Natural killer cell (primary cell): ENCODE measurements at regions not wholly inside any gene's neighbourhood (a gene's known extent, or its start where the extent isn't known, plus 50 kb on each side); places are given as distances from the start of the nearest gene placed in this dataset.

ENCODE experiments used
- ATAC-seq, 3 donors: fragments of 150-1000 bp in 2 of 3; fragments of 200-7000 bp in 1 of 3; cut with Tn5 transposase; 1 replicate in 1 of 3; 2 replicates in 2 of 3; pipeline ENCODE4 v1.10.0; 2021; ENCODE audit warnings: mild to moderate bottlenecking in 2 of 3, moderate library complexity in 2 of 3
- DNase-seq, 2 donors: peaks; one replicate each; pipeline versions ENCODE4 v3.0.0 to v3.0.0-alpha.2; 2013 to 2021; ENCODE audit warnings: mixed read lengths in 1 of 2
- H3K27ac ChIP-seq: one replicate; pipeline ENCODE4 v1.5.1; 2013; ENCODE audit warnings: mild to moderate bottlenecking, low read length
- H3K27me3 ChIP-seq: one replicate; pipeline ENCODE4 v1.6.1; 2013; ENCODE audit warnings: low read length; ENCODE audit not compliant: control insufficient read depth, insufficient read depth
- H3K36me3 ChIP-seq: one replicate; pipeline ENCODE4 v1.6.1; 2013; ENCODE audit warnings: low read length; ENCODE audit not compliant: control insufficient read depth, insufficient read depth
- H3K4me1 ChIP-seq: one replicate; pipeline ENCODE4 v1.6.1; 2013; ENCODE audit warnings: low read length; ENCODE audit not compliant: control insufficient read depth, insufficient read depth
- H3K4me3 ChIP-seq: one replicate; pipeline ENCODE4 v1.5.1; 2013; ENCODE audit warnings: low read length
- H3K9me3 ChIP-seq: one replicate; pipeline ENCODE4 v1.6.1; 2013; ENCODE audit warnings: low read length; ENCODE audit not compliant: control insufficient read depth, insufficient read depth
- H3K27ac Mint-ChIP-seq, 2 donors: one replicate each; pipeline ENCODE4 v1.8.0; 2022; ENCODE audit warnings: mild to moderate bottlenecking in 2 of 2, mixed read lengths in 2 of 2, moderate library complexity in 1 of 2
- H3K27me3 Mint-ChIP-seq, 2 donors: one replicate each; pipeline ENCODE4 v1.8.0; 2022; ENCODE audit warnings: low read depth in 2 of 2, mixed read lengths in 2 of 2
- H3K36me3 Mint-ChIP-seq: one replicate; pipeline ENCODE4 v1.8.0; 2022; ENCODE audit warnings: mixed read lengths
- H3K4me1 Mint-ChIP-seq, 2 donors: one replicate each; pipeline ENCODE4 v1.8.0; 2022; ENCODE audit warnings: mixed read lengths in 2 of 2
- H3K4me3 Mint-ChIP-seq: one replicate; pipeline ENCODE4 v1.8.0; 2022; ENCODE audit warnings: mild to moderate bottlenecking, moderate library complexity, mixed read lengths
- H3K9me3 Mint-ChIP-seq, 2 donors: one replicate each; pipeline ENCODE4 v1.8.0; 2022; ENCODE audit warnings: mixed read lengths in 2 of 2
- WGBS: methylation state at CpG from one replicate; pipeline ENCODE4 v1.1.7; 2013; ENCODE audit warnings: missing lambda C conversion rate; ENCODE audit not compliant: insufficient coverage; 5-methylcytosine and 5-hydroxymethylcytosine counted together
- intact Hi-C: fragments of 100-400 bp; cut with micrococcal nuclease; formaldehyde crosslinking; loops from one replicate; pipeline ENCODE4 v1.14.2; 2022
- TF ChIP-seq, protein P1 (sequence below): fragments of 200-600 bp; IDR thresholded peaks from one replicate; pipeline ENCODE4 v1.8.0; 2022; ENCODE audit warnings: antibody characterized with exemption

DNA sequence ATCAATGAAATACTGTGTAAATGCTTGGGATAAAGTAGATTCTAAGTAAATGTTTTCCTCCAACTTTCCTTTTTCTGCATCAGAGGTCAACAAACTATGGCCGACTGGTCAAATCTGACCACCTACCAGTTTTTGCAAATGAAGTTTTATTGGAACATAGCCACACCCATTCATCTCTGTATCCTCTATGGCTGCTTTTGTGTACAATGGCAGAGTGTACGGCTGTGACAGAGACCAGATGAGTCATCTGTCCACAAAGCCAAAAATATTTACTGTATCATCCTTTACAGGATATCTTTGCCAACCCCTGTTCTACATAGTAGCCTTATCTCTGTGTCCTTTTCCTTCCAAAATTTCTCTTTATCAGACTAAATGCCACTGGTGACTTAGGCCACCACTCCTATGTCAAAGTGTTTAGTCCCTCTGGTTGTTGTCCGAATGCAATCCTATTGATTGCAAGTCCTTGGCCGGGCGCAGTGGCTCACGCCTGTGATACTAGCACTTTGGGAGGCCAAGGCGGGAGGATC, 218.4 kb upstream of the KLF4 start:
- TF ChIP-seq, protein P1, sequence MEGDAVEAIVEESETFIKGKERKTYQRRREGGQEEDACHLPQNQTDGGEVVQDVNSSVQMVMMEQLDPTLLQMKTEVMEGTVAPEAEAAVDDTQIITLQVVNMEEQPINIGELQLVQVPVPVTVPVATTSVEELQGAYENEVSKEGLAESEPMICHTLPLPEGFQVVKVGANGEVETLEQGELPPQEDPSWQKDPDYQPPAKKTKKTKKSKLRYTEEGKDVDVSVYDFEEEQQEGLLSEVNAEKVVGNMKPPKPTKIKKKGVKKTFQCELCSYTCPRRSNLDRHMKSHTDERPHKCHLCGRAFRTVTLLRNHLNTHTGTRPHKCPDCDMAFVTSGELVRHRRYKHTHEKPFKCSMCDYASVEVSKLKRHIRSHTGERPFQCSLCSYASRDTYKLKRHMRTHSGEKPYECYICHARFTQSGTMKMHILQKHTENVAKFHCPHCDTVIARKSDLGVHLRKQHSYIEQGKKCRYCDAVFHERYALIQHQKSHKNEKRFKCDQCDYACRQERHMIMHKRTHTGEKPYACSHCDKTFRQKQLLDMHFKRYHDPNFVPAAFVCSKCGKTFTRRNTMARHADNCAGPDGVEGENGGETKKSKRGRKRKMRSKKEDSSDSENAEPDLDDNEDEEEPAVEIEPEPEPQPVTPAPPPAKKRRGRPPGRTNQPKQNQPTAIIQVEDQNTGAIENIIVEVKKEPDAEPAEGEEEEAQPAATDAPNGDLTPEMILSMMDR: no peak
- ATAC-seq: no peak
- Histone ChIP-seq H3K4me1 (no peaks in the 10 kb centered on the region), H3K4me3 (no peak overlapping the region), H3K9me3 (no peaks in the 10 kb centered on the region), H3K27me3 (no peaks in the 10 kb centered on the region), H3K36me3 (no peaks in the 10 kb centered on the region), H3K27ac (no peak overlapping the region)
- H3K4me1 Mint-ChIP-seq: no peaks in the 10 kb centered on the region
- no peak for DNase-seq
- intact Hi-C loops: no loop called here
- no peak overlapping the region for H3K4me3 Mint-ChIP-seq
- WGBS: 86% methylated on average over 7 of the region's 7 CpGs
- H3K27me3 Mint-ChIP-seq: no peaks in the 10 kb centered on the region
- H3K27ac Mint-ChIP-seq: no peak overlapping the region
- no peaks in the 10 kb centered on the region for H3K36me3 Mint-ChIP-seq
- H3K9me3 Mint-ChIP-seq: peaks cover 0 to 3% of the 10 kb centered on the region in 2 donors

DNA sequence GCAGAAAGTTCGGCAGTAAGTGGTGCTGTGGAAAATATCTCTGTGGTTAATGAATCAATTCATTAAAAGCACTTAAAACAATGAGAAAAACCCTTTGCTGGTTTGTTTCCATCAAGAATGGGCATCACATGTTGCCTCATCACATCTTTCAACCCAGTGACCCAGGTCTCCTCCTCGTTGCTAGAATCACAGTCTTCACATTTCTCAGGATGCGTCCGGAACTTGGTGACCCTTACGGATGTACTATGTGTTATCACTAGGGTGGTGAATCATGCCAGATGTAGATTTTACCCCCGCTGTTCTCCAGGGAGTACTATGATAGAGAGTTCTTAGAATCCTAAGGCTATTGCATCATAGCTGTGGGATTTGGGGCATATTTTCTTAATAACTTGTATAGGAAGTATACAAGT, 217.9 kb upstream of the KLF4 start:
- no peak overlapping the region for H3K4me3 Mint-ChIP-seq
- DNase-seq (no peak), ATAC-seq (no peak)
- no peak overlapping the region for H3K27ac Mint-ChIP-seq
- H3K9me3 Mint-ChIP-seq: peaks cover 0 to 3% of the 10 kb centered on the region in 2 donors
- TF ChIP-seq, protein P1: no peak
- H3K36me3 ChIP-seq: no peaks in the 10 kb centered on the region
- 56% methylated on average over 5 of the region's 6 CpGs for WGBS
- H3K9me3 ChIP-seq: no peaks in the 10 kb centered on the region
- no peak overlapping the region for H3K4me3 ChIP-seq
- no peaks in the 10 kb centered on the region for H3K27me3 ChIP-seq
- H3K4me1 ChIP-seq: no peaks in the 10 kb centered on the region
- intact Hi-C loops: no loop called here
- H3K4me1 Mint-ChIP-seq: no peaks in the 10 kb centered on the region
- H3K27ac ChIP-seq: no peak overlapping the region
- no peaks in the 10 kb centered on the region for H3K27me3 Mint-ChIP-seq
- H3K36me3 Mint-ChIP-seq: no peaks in the 10 kb centered on the region

DNA sequence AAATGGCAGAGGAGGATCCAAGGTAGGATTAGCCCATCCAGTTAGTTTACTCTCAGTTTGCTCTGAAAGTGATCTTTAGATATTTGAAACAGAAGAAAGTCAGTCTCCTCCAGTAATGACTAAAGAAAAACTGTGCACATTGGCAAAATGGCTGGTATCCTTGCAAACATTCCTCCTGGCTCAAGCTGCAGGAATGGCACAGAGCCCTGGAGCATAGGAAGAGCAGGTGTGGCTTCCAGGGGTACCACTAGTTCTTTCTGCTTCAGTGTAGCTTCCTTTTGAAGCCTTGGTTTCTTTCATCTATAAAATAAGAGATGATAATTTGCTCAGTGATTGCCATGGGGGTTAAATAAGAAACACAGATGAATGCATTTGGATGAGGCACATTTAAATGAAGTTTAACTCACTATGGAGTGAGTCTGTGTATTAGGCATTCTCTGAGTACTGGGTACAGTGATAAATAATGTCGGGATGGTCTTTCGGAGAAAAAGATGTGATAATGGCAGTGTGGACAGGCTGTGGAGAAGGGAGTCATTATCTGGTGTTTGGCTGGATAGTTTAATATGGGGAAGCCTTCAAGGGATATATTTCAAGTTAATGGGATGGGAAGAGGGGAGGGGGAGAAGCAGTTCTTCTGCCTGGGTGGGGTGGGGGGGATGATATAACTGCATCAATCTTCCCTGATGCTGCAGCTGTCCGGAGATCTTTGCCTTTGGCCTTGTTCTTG, 217.3 kb upstream of the KLF4 start:
- H3K4me1 Mint-ChIP-seq: no peaks in the 10 kb centered on the region
- H3K9me3 Mint-ChIP-seq: peaks cover 0 to 3% of the 10 kb centered on the region in 2 donors
- no peak overlapping the region for H3K27ac ChIP-seq

More for the DNA sequence above, 217.3 kb upstream of the KLF4 start:
- ATAC-seq (no peak), DNase-seq (no peak)
- intact Hi-C loops: no loop called here
- Mint-ChIP-seq H3K36me3 (no peaks in the 10 kb centered on the region), H3K27ac (no peak overlapping the region), H3K4me3 (no peak overlapping the region), H3K27me3 (peaks cover 0 to 3% of the 10 kb centered on the region in 2 donors)
- Histone ChIP-seq H3K36me3 (no peaks in the 10 kb centered on the region), H3K4me3 (no peak overlapping the region), H3K27me3 (no peaks in the 10 kb centered on the region), H3K4me1 (no peaks in the 10 kb centered on the region), H3K9me3 (no peaks in the 10 kb centered on the region)
- 91% methylated on average over 3 of the region's 3 CpGs for WGBS
- TF ChIP-seq, protein P1: no peak
